ENCODE measurements at regions not wholly inside any gene's neighbourhood (a gene's known extent, or its start where the extent isn't known, plus 50 kb on each side); places are given as distances from the start of the nearest gene placed in this dataset.

GRCh38 chr1:244328476-244328875, 123.2 kb downstream of the ADSS2 start:
- no peak for ATAC-seq
- TF ChIP-seq ZNF8 (CRISPR knock-in tag; IDR thresholded peaks at IDR 0.05) (no peak), CSDC2 (CRISPR knock-in tag; IDR thresholded peaks at IDR 0.05) (no peak), TSHZ2 (CRISPR knock-in tag; IDR thresholded peaks at IDR 0.05) (no peak), ISL1 (CRISPR knock-in tag; IDR thresholded peaks at IDR 0.05) (no peak), CSRNP3 (CRISPR knock-in tag; IDR thresholded peaks at IDR 0.05) (no peak), ZNF70 (CRISPR knock-in tag; IDR thresholded peaks at IDR 0.05) (no peak), PPARA (CRISPR knock-in tag; IDR thresholded peaks at IDR 0.05; ENCODE audit: borderline replicate concordance) (no peak), ARNTL (CRISPR knock-in tag; IDR thresholded peaks at IDR 0.05; ENCODE audit: borderline replicate concordance, low read depth) (no peak), TCF4 (CRISPR knock-in tag; IDR thresholded peaks at IDR 0.05; ENCODE audit: borderline replicate concordance) (no peak), TOX (CRISPR knock-in tag; IDR thresholded peaks at IDR 0.05; ENCODE audit: borderline replicate concordance) (no peak), BACH2 (CRISPR knock-in tag; IDR thresholded peaks at IDR 0.05; ENCODE audit: borderline replicate concordance) (no peak), OSR1 (CRISPR knock-in tag; IDR thresholded peaks at IDR 0.05) (no peak), ESRRG (CRISPR knock-in tag; IDR thresholded peaks at IDR 0.05) (no peak), GLIS3 (CRISPR knock-in tag; IDR thresholded peaks at IDR 0.05) (no peak)
- TF ChIP-seq, protein P1, sequence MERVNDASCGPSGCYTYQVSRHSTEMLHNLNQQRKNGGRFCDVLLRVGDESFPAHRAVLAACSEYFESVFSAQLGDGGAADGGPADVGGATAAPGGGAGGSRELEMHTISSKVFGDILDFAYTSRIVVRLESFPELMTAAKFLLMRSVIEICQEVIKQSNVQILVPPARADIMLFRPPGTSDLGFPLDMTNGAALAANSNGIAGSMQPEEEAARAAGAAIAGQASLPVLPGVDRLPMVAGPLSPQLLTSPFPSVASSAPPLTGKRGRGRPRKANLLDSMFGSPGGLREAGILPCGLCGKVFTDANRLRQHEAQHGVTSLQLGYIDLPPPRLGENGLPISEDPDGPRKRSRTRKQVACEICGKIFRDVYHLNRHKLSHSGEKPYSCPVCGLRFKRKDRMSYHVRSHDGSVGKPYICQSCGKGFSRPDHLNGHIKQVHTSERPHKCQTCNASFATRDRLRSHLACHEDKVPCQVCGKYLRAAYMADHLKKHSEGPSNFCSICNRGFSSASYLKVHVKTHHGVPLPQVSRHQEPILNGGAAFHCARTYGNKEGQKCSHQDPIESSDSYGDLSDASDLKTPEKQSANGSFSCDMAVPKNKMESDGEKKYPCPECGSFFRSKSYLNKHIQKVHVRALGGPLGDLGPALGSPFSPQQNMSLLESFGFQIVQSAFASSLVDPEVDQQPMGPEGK (CRISPR knock-in tag; IDR thresholded peaks at IDR 0.05; ENCODE audit: borderline replicate concordance): no peak
- TF ChIP-seq, protein P2, sequence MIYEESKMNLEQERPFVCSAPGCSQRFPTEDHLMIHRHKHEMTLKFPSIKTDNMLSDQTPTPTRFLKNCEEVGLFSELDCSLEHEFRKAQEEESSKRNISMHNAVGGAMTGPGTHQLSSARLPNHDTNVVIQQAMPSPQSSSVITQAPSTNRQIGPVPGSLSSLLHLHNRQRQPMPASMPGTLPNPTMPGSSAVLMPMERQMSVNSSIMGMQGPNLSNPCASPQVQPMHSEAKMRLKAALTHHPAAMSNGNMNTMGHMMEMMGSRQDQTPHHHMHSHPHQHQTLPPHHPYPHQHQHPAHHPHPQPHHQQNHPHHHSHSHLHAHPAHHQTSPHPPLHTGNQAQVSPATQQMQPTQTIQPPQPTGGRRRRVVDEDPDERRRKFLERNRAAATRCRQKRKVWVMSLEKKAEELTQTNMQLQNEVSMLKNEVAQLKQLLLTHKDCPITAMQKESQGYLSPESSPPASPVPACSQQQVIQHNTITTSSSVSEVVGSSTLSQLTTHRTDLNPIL (CRISPR knock-in tag; IDR thresholded peaks at IDR 0.05; ENCODE audit: low read depth): no peak

DNA sequence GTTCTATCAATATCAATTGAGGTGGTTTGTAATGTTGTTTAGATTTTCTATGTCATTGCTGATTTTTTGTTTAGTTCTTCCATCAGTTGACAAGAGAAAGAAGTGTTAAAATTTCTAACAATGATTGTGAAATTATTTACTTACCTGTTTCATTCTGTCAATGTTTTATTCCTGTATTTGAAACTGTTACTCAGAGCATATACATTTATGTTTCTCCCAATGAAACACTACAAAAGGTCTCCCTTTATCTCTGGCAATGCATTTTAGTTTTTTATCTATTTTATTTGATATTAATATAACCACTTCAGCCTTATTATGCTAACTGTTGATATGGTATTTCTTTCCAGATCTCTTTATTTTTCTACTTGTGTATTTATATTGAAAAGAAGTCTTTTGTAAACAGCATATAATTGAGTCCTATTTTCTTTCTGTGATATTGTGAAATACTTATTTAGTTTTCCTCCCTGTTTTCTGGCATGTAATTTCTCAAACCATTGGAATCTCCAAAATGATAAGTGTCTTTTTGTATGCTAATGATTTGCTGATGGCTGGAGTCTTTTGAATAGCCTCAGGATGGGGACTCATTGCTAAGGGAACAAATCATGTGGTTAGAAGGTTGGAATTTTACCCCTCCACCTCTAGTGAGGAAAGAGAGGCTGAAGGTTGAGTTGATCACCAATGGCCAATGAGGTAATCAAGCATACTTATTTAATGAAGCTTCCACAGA, 122.0 kb downstream of the ADSS2 start:
- ATAC-seq: no peak
- TF ChIP-seq ZFP30 (CRISPR knock-in tag; IDR thresholded peaks at IDR 0.05): no peak
- no peak for TF ChIP-seq PPARA (CRISPR knock-in tag; IDR thresholded peaks at IDR 0.05; ENCODE audit: borderline replicate concordance)
- TF ChIP-seq ESRRG (CRISPR knock-in tag; IDR thresholded peaks at IDR 0.05): no peak
- TF ChIP-seq ZFP3 (CRISPR knock-in tag; IDR thresholded peaks at IDR 0.05): no peak
- TF ChIP-seq TOX (CRISPR knock-in tag; IDR thresholded peaks at IDR 0.05; ENCODE audit: borderline replicate concordance): no peak
- TF ChIP-seq TCF4 (CRISPR knock-in tag; IDR thresholded peaks at IDR 0.05; ENCODE audit: borderline replicate concordance): no peak
- TF ChIP-seq TSHZ2 (CRISPR knock-in tag; IDR thresholded peaks at IDR 0.05): no peak
- TF ChIP-seq, protein P1 (CRISPR knock-in tag; IDR thresholded peaks at IDR 0.05; ENCODE audit: borderline replicate concordance): no peak
- no peak for TF ChIP-seq ISL1 (CRISPR knock-in tag; IDR thresholded peaks at IDR 0.05)
- no peak for TF ChIP-seq CSDC2 (CRISPR knock-in tag; IDR thresholded peaks at IDR 0.05)

Measured in SK-N-SH treated with all-trans-retinoic acid at 6 μM for 48 hours (cell line).